Posterior vena cava (tissue), 2 donors: ENCODE measurements at regions not wholly inside any gene's neighbourhood (a gene's known extent, or its start where the extent isn't known, plus 50 kb on each side); places are given as distances from the start of the nearest gene placed in this dataset.
"Not testable (repeated sequence)": the region's sequence is repeated elsewhere in the genome, so short reads cannot be mapped to it uniquely, and the experiment has no call there.

Experiments
- DNase-seq: peaks from one replicate; pipeline ENCODE4 v3.0.0-alpha.2; 2020; ENCODE audit warnings: low spot score
- intact Hi-C, 2 donors: fragments of 100-400 bp; cut with DNase I; formaldehyde crosslinking; loops; one replicate each; pipeline versions ENCODE4 v1.14.1 to v1.14.2; 2022 to 2023
- microRNA-seq, 2 donors: library from miRNA; unstranded; fragments of <30 nt; microRNA quantifications; one replicate each; pipeline ENCODE4 v1.2.0, GENCODE V29; 2020 to 2021; ENCODE audit warnings: borderline microRNAs expressed in 2 of 2
- donor health status: DM: yes; HTN: yes; CAD: no.
- donor health status: DM: yes; HTN: yes; CAD: no.

- intact Hi-C loops, DNase-seq: not testable (repeated sequence)
Measured at GRCh38 chr9:63703138-63703665, 1581.8 kb downstream of the FOXD4L5 start.

Small RNA genes in the stretch of these regions (microRNA-seq; reads per million reads assigned to microRNA genes)
- gene MIR4477B = 0 reads per million in 2 donors
